ENCODE measurements at regions not wholly inside any gene's neighbourhood (a gene's known extent, or its start where the extent isn't known, plus 50 kb on each side); places are given as distances from the start of the nearest gene placed in this dataset.

DNA sequence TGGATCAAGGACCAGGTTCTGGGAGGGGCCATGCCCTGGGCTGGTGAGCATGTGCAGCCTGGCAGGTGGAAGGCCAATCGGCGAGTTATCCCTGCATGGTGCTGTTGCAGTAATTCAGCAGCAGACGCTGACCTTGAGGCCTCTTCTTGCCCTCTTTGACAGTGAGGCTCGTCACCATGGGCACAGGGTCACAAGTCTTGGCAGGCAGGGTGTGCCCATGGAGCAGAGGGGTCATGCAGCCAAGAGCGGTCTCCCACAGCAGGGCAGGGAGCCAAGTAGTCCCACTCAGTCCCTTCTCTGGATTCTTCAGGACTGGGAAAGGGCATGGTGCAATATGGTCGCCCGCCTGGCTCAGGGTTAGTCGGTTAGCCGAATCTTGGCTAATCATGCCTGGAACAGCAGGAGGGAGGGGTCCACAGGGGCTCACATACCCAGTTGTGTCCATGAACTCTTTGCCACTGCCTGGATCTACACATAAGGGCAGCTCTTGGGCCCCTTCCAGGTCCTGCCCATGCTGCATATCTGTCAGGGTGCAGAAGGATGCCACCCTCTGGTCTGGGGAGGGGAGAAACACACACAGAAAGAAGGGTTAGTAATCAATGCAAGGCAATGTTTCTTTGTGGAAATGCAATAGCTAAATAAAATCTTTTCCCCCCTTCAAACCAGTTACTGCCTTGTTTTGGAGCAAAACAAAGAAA is 226.8 kb downstream of the SIPA1L2 start:
- H3K27ac Mint-ChIP-seq: no peak overlapping the region
- Histone ChIP-seq H4K8ac (replicated peaks; ENCODE audit: insufficient read length, low read depth, low read length) (no peak overlapping the region), H3K23ac (ENCODE audit: insufficient read length, low read depth, low read length) (no peak overlapping the region), H3K27ac (ENCODE audit: insufficient read length, low read depth, low read length) (no peak overlapping the region), H2BK120ac (ENCODE audit: low read depth, low read length, poor library complexity, severe bottlenecking) (no peak overlapping the region), H3K4me2 (ENCODE audit: insufficient read depth, insufficient read length, low read length) (no peak overlapping the region), H3K4me1 (ENCODE audit: insufficient read depth, low read length) (0 out of 2 replicates have a peak, but pooled peaks cover 2% of the 10 kb centered on the region), H2BK5ac (ENCODE audit: insufficient read length, low read length) (no peak overlapping the region), H3K18ac (ENCODE audit: insufficient read length, low read depth, low read length) (no peak overlapping the region), H4K20me1 (ENCODE audit: control insufficient read depth, insufficient read depth, insufficient read length) (no peaks in the 10 kb centered on the region), H4K91ac (ENCODE audit: insufficient read length, low read depth, low read length) (no peak overlapping the region), H2BK20ac (ENCODE audit: low read depth, low read length, poor library complexity, severe bottlenecking) (no peak overlapping the region), H2AFZ (ENCODE audit: low read length) (no peak overlapping the region), H3T11ph (ENCODE audit: low read length) (no peak overlapping the region), H2BK12ac (ENCODE audit: insufficient read length, low read depth, low read length) (no peak overlapping the region), H3K27me3 (ENCODE audit: insufficient read depth, low read length) (no peaks in the 10 kb centered on the region), H3K4ac (ENCODE audit: low read depth, low read length) (no peak overlapping the region), H2AK5ac (ENCODE audit: insufficient read length, low read length) (no peak overlapping the region), H3K9me3 (ENCODE audit: control insufficient read depth, low read depth, low read length) (no peaks in the 10 kb centered on the region), H3K23me2 (ENCODE audit: insufficient read length, low read depth, low read length, poor library complexity, severe bottlenecking) (no peaks in the 10 kb centered on the region), H3K79me1 (ENCODE audit: insufficient read depth, low read depth, low read length, poor library complexity, severe bottlenecking) (no peaks in the 10 kb centered on the region), H3K56ac (ENCODE audit: insufficient read length, low read depth, low read length) (no peak overlapping the region), H3K14ac (ENCODE audit: insufficient read depth, low read length) (no peak overlapping the region; the same call in 1 of the 2 replicates), H3K9ac (ENCODE audit: extremely low read depth, insufficient read length, low read length) (no peak overlapping the region), H3K79me2 (ENCODE audit: insufficient read depth, low read length) (no peaks in the 10 kb centered on the region), H2BK15ac (ENCODE audit: low read depth, low read length) (no peak overlapping the region), H4K5ac (ENCODE audit: insufficient read length, low read depth, low read length) (no peak overlapping the region)
- WGBS (ENCODE audit: extremely low coverage, insufficient read length, low lambda C conversion rate): no CpG with 5 or more reads among the region's 9 CpGs
- H3K4me3 Mint-ChIP-seq: no peak overlapping the region
- no peaks in the 10 kb centered on the region for H3K27me3 Mint-ChIP-seq (ENCODE audit: low read depth)
- H3K9me3 Mint-ChIP-seq: no peaks in the 10 kb centered on the region
- DNase-seq: no peak
- TF ChIP-seq, protein P1, sequence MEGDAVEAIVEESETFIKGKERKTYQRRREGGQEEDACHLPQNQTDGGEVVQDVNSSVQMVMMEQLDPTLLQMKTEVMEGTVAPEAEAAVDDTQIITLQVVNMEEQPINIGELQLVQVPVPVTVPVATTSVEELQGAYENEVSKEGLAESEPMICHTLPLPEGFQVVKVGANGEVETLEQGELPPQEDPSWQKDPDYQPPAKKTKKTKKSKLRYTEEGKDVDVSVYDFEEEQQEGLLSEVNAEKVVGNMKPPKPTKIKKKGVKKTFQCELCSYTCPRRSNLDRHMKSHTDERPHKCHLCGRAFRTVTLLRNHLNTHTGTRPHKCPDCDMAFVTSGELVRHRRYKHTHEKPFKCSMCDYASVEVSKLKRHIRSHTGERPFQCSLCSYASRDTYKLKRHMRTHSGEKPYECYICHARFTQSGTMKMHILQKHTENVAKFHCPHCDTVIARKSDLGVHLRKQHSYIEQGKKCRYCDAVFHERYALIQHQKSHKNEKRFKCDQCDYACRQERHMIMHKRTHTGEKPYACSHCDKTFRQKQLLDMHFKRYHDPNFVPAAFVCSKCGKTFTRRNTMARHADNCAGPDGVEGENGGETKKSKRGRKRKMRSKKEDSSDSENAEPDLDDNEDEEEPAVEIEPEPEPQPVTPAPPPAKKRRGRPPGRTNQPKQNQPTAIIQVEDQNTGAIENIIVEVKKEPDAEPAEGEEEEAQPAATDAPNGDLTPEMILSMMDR (conservative IDR thresholded peaks at IDR 0.05): no peak
- H3K4me1 Mint-ChIP-seq: peaks cover 6% of the 10 kb centered on the region in 2 experiments; a peak in 2 of 4 replicates
- peaks cover 4 to 20% (median 5%) of the 10 kb centered on the region in 3 experiments; a peak in 5 of 7 replicates for H3K36me3 Mint-ChIP-seq (ENCODE audit: insufficient read depth in 1 of 3, low read depth in 3 of 3)
